Anterior cingulate cortex (tissue), 58 donors: ENCODE measurements at regions not wholly inside any gene's neighbourhood (a gene's known extent, or its start where the extent isn't known, plus 50 kb on each side); places are given as distances from the start of the nearest gene placed in this dataset.
"Not testable (repeated sequence)": the region's sequence is repeated elsewhere in the genome, so short reads cannot be mapped to it uniquely, and the experiment has no call there.

Experiments
- DNase-seq, 58 donors: peaks; one replicate each; lab custom pipeline; 2025; lab: John Stamatoyannopoulos, UW

GRCh38 chr14:53620890-53621289 lies 335.7 kb downstream of the BMP4 start:
- DNase-seq: no peak

GRCh38 chr14:53620317-53620716 lies 336.3 kb downstream of the BMP4 start:
- DNase-seq: no peak

- DNase-seq: no peak
Observed at GRCh38 chr14:53619691-53620231, 336.9 kb downstream of the BMP4 start.

DNA sequence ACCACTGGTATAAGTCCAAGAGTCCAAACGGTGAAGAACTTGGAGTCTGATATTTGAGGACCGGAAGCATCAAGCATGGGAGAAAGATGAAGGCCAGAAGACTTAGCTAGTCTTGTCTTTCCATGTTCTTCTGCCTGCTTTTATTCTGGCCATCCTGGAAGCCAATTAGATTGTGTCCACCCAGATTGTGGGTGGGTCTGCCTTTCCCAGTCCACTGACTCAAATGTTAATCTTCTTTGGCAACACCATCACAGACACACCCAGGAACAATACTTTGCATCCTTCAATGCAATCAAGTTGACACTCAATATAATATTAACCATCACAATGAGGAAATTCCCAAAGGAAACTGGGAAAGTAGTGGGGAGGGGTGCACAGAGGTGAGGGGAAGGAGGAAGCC lies 340.1 kb downstream of the BMP4 start:
- not testable (repeated sequence) for DNase-seq

DNA sequence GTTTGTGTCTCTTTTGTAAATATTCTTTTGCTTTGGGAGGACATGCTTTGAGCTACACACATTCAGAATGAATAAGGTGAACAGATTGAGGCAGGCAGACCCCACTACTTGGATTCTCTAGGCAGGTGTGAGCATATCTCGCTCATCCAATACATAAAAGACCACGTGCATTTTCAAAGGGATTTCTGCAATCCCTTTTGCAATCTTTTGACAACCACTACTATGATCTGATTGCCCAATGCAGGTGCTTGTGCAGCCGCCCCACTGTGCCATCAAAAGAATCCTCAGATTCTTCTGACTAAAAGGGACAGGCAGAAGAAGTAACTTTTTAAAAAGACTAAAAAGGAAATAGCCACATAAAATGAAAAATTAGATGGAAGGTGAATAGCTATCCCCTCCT lies 341.4 kb downstream of the BMP4 start:
- no peak for DNase-seq

GRCh38 chr14:53613404-53614253 lies 343.0 kb downstream of the BMP4 start:
- no peak for DNase-seq

DNA sequence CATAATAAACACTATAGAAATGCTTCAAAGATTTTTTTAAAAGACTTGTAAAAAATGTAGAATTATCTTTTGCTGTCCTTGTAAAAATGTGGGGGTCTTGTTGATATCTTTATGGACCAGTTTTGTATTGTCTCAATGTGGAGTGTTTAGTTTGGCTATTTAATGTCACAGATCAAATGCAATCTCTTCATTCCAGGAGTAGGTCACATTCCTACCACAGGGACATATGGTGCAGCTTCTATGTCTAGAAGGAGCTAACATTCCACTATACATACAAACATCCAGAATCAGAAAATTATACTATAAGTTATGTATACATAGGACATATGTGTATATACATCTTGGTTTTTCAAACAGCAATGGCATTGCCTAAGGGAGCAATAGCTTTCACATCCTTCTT lies 345.7 kb downstream of the BMP4 start:
- DNase-seq: no peak

DNA sequence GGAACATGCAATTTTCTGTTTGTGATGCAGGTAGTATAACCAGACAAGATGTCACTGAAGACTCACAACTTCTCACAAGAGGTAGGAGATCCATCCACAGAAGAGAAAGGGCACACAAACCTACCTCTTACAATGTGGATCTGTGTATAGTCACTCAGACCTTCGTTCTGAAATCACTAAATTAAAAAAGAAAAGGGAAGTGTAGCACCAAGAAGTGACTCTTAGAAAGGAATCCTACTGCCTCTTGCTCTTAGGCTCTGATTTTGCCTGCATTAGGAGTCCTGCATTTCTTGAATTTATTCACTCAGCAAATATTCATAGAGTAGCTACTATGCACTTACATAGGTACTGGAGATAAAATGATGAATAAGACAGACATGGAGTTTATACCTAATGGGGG lies 347.6 kb downstream of the BMP4 start:
- no peak for DNase-seq

- no peak for DNase-seq
Observed at GRCh38 chr14:53608369-53608768, 348.3 kb downstream of the BMP4 start.

GRCh38 chr14:53606203-53606602 lies 350.4 kb downstream of the BMP4 start:
- DNase-seq: no peak

- no peak for DNase-seq
Observed at GRCh38 chr14:53605562-53605961, 351.1 kb downstream of the BMP4 start.

- DNase-seq: no peak
Observed at GRCh38 chr14:53603994-53604393, 352.6 kb downstream of the BMP4 start.

DNA sequence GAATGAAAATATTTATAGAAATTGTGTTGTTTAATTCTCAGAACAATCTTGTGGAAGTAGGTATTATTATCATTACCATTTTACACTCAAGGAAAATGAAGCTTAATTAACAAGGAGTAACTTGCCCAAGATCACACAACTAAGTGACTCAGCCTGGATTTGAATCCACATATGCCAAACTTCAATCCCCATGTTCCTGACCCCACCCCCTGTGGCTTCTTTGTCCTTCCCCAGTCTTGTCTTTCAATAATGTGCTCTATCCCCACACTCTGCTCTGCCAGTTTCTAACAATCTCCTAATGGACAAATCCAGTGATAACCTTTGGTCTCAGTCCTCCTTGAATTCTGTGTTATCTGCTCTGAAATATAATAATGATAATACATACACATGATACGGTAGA lies 355.2 kb downstream of the BMP4 start:
- no peak for DNase-seq

GRCh38 chr14:53599221-53599945 lies 357.2 kb downstream of the BMP4 start:
- no peak for DNase-seq

GRCh38 chr14:53596853-53597525 lies 359.6 kb downstream of the BMP4 start:
- no peak for DNase-seq

DNA sequence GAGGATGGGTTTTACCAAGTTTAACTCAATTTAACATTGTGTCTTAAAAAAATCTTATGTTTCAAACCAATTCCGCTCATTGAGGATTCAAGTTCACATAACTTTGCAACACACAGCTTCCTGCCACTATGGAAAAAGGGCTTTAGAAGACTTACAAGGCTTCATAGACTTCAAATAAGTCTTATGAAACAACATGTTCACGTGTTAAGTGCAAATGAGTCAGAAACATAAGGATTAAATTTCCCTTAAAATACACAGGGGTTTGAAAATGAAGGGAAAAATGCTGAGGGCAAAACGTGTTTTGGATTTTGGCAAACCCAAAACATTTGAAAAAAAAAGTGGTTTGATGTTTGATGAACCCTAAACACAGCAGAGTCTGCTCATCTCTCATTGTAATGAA lies 364.8 kb downstream of the BMP4 start:
- DNase-seq: no peak

DNA sequence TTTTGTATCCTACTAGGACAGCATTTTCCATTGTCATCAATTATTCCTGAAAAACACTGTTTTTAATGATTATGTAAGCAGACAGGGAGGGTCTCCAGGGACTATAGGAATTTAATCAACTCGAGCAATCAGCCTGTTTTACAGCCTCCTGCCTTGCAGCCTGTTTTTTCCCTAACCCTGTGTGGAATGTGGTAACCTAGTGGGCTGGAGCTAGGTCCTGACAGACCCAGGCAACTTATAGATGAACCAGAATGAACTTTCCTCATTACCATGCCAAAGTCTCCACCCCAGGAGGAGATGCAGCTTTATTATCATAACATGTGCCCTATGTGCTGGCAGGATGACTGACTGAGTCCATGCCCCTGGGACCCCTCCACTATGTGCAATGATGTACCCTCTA lies 375.1 kb downstream of the BMP4 start:
- DNase-seq: no peak

DNA sequence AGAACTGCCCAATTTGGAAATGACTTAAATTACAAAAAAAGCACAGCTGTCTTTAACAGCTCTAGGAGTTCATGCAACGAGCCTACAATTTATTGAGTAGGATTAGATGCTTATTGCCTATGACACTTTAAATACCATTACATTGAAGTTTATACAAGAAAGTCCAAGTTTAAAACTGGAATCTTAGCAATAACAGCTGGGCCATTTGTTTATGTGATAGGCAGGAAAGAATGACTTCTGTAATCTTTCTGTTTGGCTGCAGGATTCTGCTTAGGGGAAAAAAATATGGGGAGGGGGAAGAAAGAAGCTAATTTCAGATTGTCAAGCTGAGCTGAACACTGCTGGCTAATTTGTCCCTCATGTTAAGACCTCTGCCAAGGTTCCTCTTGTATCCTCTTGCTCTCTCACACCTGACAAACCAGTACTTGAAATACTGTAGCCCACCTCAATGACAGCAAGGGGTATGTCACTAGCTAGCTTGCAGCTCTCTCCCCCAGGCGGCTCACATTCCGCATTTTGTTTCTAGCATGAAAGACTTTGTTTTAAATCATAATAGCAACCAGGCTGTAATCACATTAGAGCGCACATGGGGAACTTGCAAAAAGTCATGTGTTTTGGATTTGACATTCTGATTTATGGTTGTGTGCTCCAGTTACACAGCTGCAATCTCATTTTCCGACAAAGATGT lies 384.8 kb downstream of the BMP4 start:
- DNase-seq: no peak

DNA sequence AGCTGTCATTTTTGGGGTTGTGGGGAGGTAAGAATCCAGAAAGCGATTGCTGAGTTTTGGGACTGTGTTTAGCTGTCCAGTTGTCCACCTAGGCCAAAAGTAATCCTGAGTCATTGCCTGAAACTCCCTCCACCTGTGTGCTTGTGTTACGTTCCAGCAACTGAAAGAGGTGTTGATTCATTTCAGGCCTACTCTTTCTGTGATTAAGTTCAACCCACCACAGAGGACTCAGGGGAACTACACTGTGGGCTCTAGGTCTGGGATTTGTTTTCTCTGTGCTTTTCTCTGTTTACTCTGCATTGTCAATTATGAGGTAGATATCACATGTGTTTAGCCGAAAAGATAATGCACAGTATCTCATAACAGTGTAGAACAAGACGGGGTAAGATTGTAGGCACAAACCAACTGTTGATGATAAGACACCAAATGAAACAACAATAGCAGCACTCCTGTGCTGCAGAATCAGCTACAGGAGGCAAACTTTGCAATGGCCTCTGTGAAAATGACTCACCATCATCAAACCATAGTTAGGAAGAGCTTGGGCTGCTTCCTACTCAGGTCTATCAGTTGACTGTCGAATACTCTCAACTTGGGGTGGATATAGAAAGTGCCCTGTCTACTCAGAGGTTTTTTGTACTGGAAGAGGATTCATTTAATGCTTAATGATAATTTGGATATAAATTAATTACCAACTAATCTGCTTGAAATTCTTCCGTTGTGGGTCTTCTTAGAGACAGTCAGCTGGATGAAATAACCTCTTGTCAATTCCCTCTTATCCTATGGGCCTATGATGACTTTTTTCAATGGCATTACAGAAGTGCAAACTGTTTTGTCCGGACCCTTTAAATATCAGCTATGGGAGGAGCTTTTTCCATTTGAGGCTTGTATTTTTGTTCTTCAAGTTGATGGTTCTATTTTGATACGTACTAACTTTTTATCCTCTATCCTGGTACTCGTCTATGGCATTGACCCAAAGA lies 385.9 kb downstream of the BMP4 start:
- DNase-seq: no peak
